GM12892 (cell line): ENCODE measurements at regions not wholly inside any gene's neighbourhood (a gene's known extent, or its start where the extent isn't known, plus 50 kb on each side); places are given as distances from the start of the nearest gene placed in this dataset.
"Not testable (repeated sequence)": the region's sequence is repeated elsewhere in the genome, so short reads cannot be mapped to it uniquely, and the experiment has no call there.

Experiments
- DNase-seq: peaks from one replicate; pipeline ENCODE4 v3.0.0; 2011; ENCODE audit not compliant: insufficient read length
- FAIRE-seq: peaks from 2 replicates; lab custom pipeline; 2011; peaks lifted over from hg19 to GRCh38; lab: Jason Lieb, UNC
- POLR2A ChIP-seq: IDR thresholded peaks from 2 replicates; pipeline ENCODE4 v1.6.1; 2011; ENCODE audit warnings: low read depth, low read length, control low read depth
- POLR2AphosphoS5 ChIP-seq: IDR thresholded peaks from 2 replicates; pipeline ENCODE4 v1.6.1; 2011; ENCODE audit warnings: low read depth, low read length, control low read depth
- TAF1 ChIP-seq: IDR thresholded peaks from 2 replicates; pipeline ENCODE4 v1.6.1; 2011; ENCODE audit warnings: low read depth, mild to moderate bottlenecking, control low read depth, low read length, borderline replicate concordance

GRCh38 chr11:129739339-129739738 is 76.3 kb upstream of the TMEM45B start:
- TF ChIP-seq POLR2A (no peak), TAF1 (no peak), POLR2AphosphoS5 (no peak)
- DNase-seq (no peak), FAIRE-seq (no peak)

- TF ChIP-seq POLR2A: no peak
- TF ChIP-seq POLR2AphosphoS5: no peak
- no peak for TF ChIP-seq TAF1
- no peak for FAIRE-seq
- no peak for DNase-seq
These were observed 75.4 kb upstream of the TMEM45B start for GRCh38 chr11:129740125-129740719.

- no peak for DNase-seq
- no peak for FAIRE-seq
- TF ChIP-seq POLR2A (no peak), TAF1 (no peak), POLR2AphosphoS5 (no peak)
These were observed 72.4 kb upstream of the TMEM45B start for GRCh38 chr11:129743112-129743815.

GRCh38 chr11:129747071-129747470 is 68.6 kb upstream of the TMEM45B start:
- TF ChIP-seq POLR2A (no peak), TAF1 (no peak), POLR2AphosphoS5 (no peak)
- no peak for DNase-seq
- no peak for FAIRE-seq

GRCh38 chr11:129749141-129749540 is 66.5 kb upstream of the TMEM45B start:
- TF ChIP-seq POLR2A: no peak
- TF ChIP-seq TAF1: no peak
- no peak for TF ChIP-seq POLR2AphosphoS5
- FAIRE-seq (no peak), DNase-seq (no peak)

- TF ChIP-seq POLR2AphosphoS5: no peak
- no peak for TF ChIP-seq POLR2A
- no peak for TF ChIP-seq TAF1
- FAIRE-seq: peak; percentile 99
These were observed 65.0 kb upstream of the TMEM45B start for GRCh38 chr11:129750343-129751292.

GRCh38 chr11:129751511-129751910 is 64.1 kb upstream of the TMEM45B start:
- TF ChIP-seq POLR2A (no peak), TAF1 (no peak), POLR2AphosphoS5 (no peak)
- no peak for FAIRE-seq
- no peak for DNase-seq

More at GRCh38 chr11:129750343-129751292, 65.0 kb upstream of the TMEM45B start:
- DNase-seq: peak; percentile 42

- DNase-seq, FAIRE-seq: not testable (repeated sequence)
These were observed 52.1 kb upstream of the TMEM45B start for GRCh38 chr11:129763569-129763968.

GRCh38 chr11:129764204-129764603 is 51.4 kb upstream of the TMEM45B start:
- not testable (repeated sequence) for DNase-seq

More at GRCh38 chr11:129764204-129764603, 51.4 kb upstream of the TMEM45B start:
- not testable (repeated sequence) for FAIRE-seq
